Neural progenitor cell (in vitro differentiated cells): ENCODE measurements at regions not wholly inside any gene's neighbourhood (a gene's known extent, or its start where the extent isn't known, plus 50 kb on each side); places are given as distances from the start of the nearest gene placed in this dataset.

Experiments used
- DNase-seq: peaks from one replicate; pipeline ENCODE4 v3.0.0-alpha.2; 2016; ENCODE audit warnings: low spot score
- H2AFZ ChIP-seq: fragments of 200-600 bp; sonication (generic); replicated peaks from 2 replicates; pipeline ENCODE4 v1.6.1; 2016; ENCODE audit warnings: antibody characterized with exemption
- H3F3A ChIP-seq: fragments of 200-600 bp; sonication (generic); 2 replicates; pipeline ENCODE4 v1.6.1; 2016; ENCODE audit warnings: antibody characterized with exemption, low read depth
- H3K27ac ChIP-seq: fragments of 200-600 bp; sonication (generic); 2 replicates; pipeline ENCODE4 v1.5.1; 2016; ENCODE audit warnings: mild to moderate bottlenecking
- H3K27me3 ChIP-seq: fragments of 200-600 bp; sonication (generic); 2 replicates; pipeline ENCODE4 v1.6.1; 2016; ENCODE audit warnings: mild to moderate bottlenecking, moderate library complexity
- H3K36me3 ChIP-seq: fragments of 200-600 bp; sonication (generic); 2 replicates; pipeline ENCODE4 v1.5.1; 2016
- H3K4me1 ChIP-seq: fragments of 200-600 bp; sonication (generic); 2 replicates; pipeline ENCODE4 v1.6.1; 2016; ENCODE audit warnings: mixed run types
- H3K4me2 ChIP-seq: fragments of 200-600 bp; sonication (generic); 2 replicates; pipeline ENCODE4 v1.6.1; 2016
- H3K4me3 ChIP-seq: fragments of 200-600 bp; sonication (generic); 2 replicates; pipeline ENCODE4 v1.5.1; 2016
- H3K79me2 ChIP-seq: fragments of 200-600 bp; sonication (generic); 2 replicates; pipeline ENCODE4 v1.6.1; 2016; ENCODE audit warnings: low read depth
- H3K9ac ChIP-seq: fragments of 200-600 bp; sonication (generic); 2 replicates; pipeline ENCODE4 v1.6.1; 2016
- H3K9me3 ChIP-seq: fragments of 200-600 bp; sonication (generic); 2 replicates; pipeline ENCODE4 v1.5.1; 2016; ENCODE audit warnings: low read depth
- H4K20me1 ChIP-seq: fragments of 200-600 bp; sonication (generic); 2 replicates; pipeline ENCODE4 v1.6.1; 2016; ENCODE audit warnings: low read depth
- H3K27ac Mint-ChIP-seq: 3 replicates; pipeline ENCODE4 v1.8.0; 2021; ENCODE audit warnings: mixed read lengths
- H3K27me3 Mint-ChIP-seq: 2 replicates; pipeline ENCODE4 v1.8.0; 2022; ENCODE audit warnings: low read depth, mild to moderate bottlenecking, inconsistent platforms, moderate library complexity, mixed read lengths; ENCODE audit not compliant: insufficient read depth
- H3K36me3 Mint-ChIP-seq: 3 replicates; pipeline ENCODE4 v1.8.0; 2021; ENCODE audit warnings: mixed read lengths
- H3K4me1 Mint-ChIP-seq: 3 replicates; pipeline ENCODE4 v1.8.0; 2021; ENCODE audit warnings: mixed read lengths
- H3K4me3 Mint-ChIP-seq: 3 replicates; pipeline ENCODE4 v1.8.0; 2021; ENCODE audit warnings: mild to moderate bottlenecking, moderate library complexity, mixed read lengths
- H3K9me3 Mint-ChIP-seq: 3 replicates; pipeline ENCODE4 v1.8.0; 2020; ENCODE audit warnings: mixed read lengths
- EZH2 ChIP-seq: fragments of 200-600 bp; sonication (generic); IDR thresholded peaks from 2 replicates; pipeline ENCODE4 v1.6.1; 2017; ENCODE audit warnings: antibody characterized with exemption, mild to moderate bottlenecking, moderate library complexity
- EZH2phosphoT487 ChIP-seq: fragments of 200-600 bp; sonication (generic); IDR thresholded peaks from 2 replicates; pipeline ENCODE4 v1.6.1; 2017; ENCODE audit warnings: antibody characterized with exemption
- TF ChIP-seq, protein P1 (sequence below): fragments of 200-600 bp; sonication (generic); IDR thresholded peaks from 2 replicates; pipeline ENCODE4 v1.5.1; 2017; ENCODE audit warnings: antibody characterized with exemption, mild to moderate bottlenecking

DNA sequence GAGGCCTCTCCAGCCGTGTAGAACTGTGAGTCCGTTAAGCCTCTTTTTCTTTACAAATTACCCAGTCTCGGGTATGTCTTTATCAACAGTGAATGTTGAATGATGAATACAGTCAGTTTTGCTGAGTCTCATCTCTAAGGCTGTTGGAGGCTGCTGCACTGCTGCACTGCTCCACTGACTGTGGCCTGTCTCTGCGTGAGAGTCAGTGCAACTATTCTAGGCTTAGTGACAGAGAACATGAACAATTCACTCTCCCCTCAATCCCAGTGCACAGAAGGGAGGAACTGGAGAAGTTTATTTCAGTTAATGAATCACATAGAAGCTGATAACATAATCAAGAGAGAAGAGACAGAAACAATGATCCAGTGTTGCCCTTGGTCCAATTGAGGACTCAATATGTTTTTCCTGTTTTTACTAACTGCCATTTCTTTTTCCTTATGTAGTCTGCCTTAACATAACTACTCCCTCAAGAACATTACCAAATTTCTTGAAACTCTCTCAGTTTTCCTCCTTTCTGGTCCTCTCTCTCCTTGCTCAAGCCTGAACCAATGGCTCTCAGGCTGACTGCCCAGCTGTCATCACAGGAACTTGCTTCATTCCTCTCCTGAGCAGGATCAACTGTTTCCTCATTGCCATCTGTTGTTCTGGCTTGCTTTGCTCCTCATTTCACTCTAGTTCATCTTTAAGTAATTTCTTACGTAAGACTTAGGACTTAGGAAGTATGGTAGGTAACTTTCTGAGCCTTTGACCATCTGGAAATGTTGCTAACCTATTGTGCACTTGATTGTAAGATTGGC lies 483.2 kb downstream of the METTL4 start:
- no peaks in the 10 kb centered on the region for H3K36me3 Mint-ChIP-seq
- H3K9me3 Mint-ChIP-seq: no peaks in the 10 kb centered on the region
- no peaks in the 10 kb centered on the region for H3K79me2 ChIP-seq
- DNase-seq: no peak
- no peak overlapping the region for H3K4me2 ChIP-seq
- H3F3A ChIP-seq: no peaks in the 10 kb centered on the region
- H3K4me1 Mint-ChIP-seq: peaks cover 10% of the 10 kb centered on the region
- no peaks in the 10 kb centered on the region for H3K36me3 ChIP-seq
- no peak overlapping the region for H3K27ac ChIP-seq
- no peak overlapping the region for H3K9ac ChIP-seq
- no peaks in the 10 kb centered on the region for H3K27me3 ChIP-seq
- H3K4me3 Mint-ChIP-seq: no peak overlapping the region
- H3K4me1 ChIP-seq: no peaks in the 10 kb centered on the region
- H3K4me3 ChIP-seq: no peak overlapping the region
- no peaks in the 10 kb centered on the region for H3K27me3 Mint-ChIP-seq
- H4K20me1 ChIP-seq: no peaks in the 10 kb centered on the region
- no peak overlapping the region for H3K27ac Mint-ChIP-seq
- TF ChIP-seq EZH2phosphoT487: no peak
- TF ChIP-seq, protein P1, sequence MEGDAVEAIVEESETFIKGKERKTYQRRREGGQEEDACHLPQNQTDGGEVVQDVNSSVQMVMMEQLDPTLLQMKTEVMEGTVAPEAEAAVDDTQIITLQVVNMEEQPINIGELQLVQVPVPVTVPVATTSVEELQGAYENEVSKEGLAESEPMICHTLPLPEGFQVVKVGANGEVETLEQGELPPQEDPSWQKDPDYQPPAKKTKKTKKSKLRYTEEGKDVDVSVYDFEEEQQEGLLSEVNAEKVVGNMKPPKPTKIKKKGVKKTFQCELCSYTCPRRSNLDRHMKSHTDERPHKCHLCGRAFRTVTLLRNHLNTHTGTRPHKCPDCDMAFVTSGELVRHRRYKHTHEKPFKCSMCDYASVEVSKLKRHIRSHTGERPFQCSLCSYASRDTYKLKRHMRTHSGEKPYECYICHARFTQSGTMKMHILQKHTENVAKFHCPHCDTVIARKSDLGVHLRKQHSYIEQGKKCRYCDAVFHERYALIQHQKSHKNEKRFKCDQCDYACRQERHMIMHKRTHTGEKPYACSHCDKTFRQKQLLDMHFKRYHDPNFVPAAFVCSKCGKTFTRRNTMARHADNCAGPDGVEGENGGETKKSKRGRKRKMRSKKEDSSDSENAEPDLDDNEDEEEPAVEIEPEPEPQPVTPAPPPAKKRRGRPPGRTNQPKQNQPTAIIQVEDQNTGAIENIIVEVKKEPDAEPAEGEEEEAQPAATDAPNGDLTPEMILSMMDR: no peak
- TF ChIP-seq EZH2: no peak
- no peak overlapping the region for H2AFZ ChIP-seq
- H3K9me3 ChIP-seq: no peaks in the 10 kb centered on the region

DNA sequence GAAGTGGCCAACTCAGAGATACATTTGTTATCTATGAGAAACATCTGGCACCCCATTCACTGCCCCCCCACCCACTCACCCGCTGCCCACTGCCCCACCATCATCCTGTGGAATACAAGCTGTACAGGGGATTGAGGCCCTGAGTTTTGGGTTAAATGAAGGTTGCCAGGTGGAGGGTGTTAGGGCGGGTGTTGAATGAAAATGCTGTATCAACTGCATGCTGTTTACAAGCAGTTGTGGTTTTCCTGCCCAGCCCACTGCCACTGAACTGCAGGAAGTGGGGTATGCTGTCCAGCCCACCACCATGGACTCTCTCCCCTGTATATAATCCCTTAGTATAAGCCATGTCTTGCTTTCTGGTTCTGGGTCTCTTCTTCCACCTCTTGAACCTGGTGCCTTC lies 481.9 kb downstream of the METTL4 start:
- Mint-ChIP-seq H3K4me3 (no peak overlapping the region), H3K27ac (no peak overlapping the region), H3K9me3 (no peaks in the 10 kb centered on the region), H3K4me1 (peaks cover 10% of the 10 kb centered on the region), H3K27me3 (no peaks in the 10 kb centered on the region), H3K36me3 (no peaks in the 10 kb centered on the region)
- DNase-seq: no peak
- no peaks in the 10 kb centered on the region for H3F3A ChIP-seq
- H3K4me3 ChIP-seq: no peak overlapping the region
- no peak overlapping the region for H3K4me2 ChIP-seq
- no peak overlapping the region for H3K9ac ChIP-seq
- H2AFZ ChIP-seq: no peak overlapping the region
- H3K27ac ChIP-seq: no peak overlapping the region
- no peaks in the 10 kb centered on the region for H3K36me3 ChIP-seq
- TF ChIP-seq EZH2phosphoT487: no peak
- TF ChIP-seq, protein P1: no peak
- no peaks in the 10 kb centered on the region for H3K4me1 ChIP-seq
- no peaks in the 10 kb centered on the region for H3K79me2 ChIP-seq
- no peaks in the 10 kb centered on the region for H4K20me1 ChIP-seq
- no peaks in the 10 kb centered on the region for H3K27me3 ChIP-seq
- no peaks in the 10 kb centered on the region for H3K9me3 ChIP-seq

DNA sequence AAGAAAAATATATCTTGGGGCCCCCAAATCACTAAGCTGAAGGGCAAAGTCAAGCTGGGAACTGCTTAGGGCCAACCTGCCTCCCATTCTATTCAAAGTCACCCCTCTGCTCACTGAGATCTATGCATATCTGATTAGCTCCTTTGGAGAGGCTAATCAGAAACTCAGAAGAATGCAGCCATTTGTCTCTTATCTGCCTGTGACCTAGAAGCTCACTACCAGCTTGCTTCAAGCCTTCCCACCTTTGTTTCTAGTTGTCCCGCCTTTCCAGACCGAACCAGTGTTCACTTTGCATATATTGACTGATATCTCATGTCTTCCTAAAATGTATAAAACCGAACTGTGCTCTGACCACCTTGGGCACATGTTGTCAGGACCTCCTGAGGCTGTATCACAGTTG lies 479.4 kb downstream of the METTL4 start:
- Histone ChIP-seq H3K9ac (no peak overlapping the region), H3K36me3 (no peaks in the 10 kb centered on the region), H3K9me3 (no peaks in the 10 kb centered on the region), H3K4me1 (no peaks in the 10 kb centered on the region), H3K4me2 (no peak overlapping the region), H4K20me1 (no peaks in the 10 kb centered on the region), H3K79me2 (no peaks in the 10 kb centered on the region), H2AFZ (no peak overlapping the region), H3K27ac (no peak overlapping the region), H3K4me3 (no peak overlapping the region), H3K27me3 (no peaks in the 10 kb centered on the region), H3F3A (no peaks in the 10 kb centered on the region)
- Mint-ChIP-seq H3K27ac (no peak overlapping the region), H3K4me1 (peaks cover 12% of the 10 kb centered on the region), H3K4me3 (no peak overlapping the region), H3K27me3 (no peaks in the 10 kb centered on the region), H3K9me3 (no peaks in the 10 kb centered on the region), H3K36me3 (no peaks in the 10 kb centered on the region)
- no peak for DNase-seq
- TF ChIP-seq EZH2phosphoT487: no peak
- TF ChIP-seq, protein P1: no peak
